Uterus (tissue), 2 donors: ENCODE measurements at regions not wholly inside any gene's neighbourhood (a gene's known extent, or its start where the extent isn't known, plus 50 kb on each side); places are given as distances from the start of the nearest gene placed in this dataset.

ENCODE experiments used
- POLR2A ChIP-seq, 2 donors: fragments of 450-650 bp; IDR thresholded peaks; one replicate each; pipeline ENCODE4 v1.6.1; 2016; ENCODE audit warnings: antibody characterized with exemption in 2 of 2, mild to moderate bottlenecking in 1 of 2, moderate library complexity in 1 of 2
- TF ChIP-seq, protein P1 (sequence below), 4 experiments: fragments of 200-600 bp in 2 of 4; fragments of 450-650 bp in 2 of 4; sonication (generic) in 2 of 4; IDR thresholded peaks; one replicate each; pipeline ENCODE4 v1.5.1; 2016 to 2019; ENCODE audit warnings: antibody characterized with exemption in 4 of 4, mild to moderate bottlenecking in 2 of 4, moderate library complexity in 1 of 4

DNA sequence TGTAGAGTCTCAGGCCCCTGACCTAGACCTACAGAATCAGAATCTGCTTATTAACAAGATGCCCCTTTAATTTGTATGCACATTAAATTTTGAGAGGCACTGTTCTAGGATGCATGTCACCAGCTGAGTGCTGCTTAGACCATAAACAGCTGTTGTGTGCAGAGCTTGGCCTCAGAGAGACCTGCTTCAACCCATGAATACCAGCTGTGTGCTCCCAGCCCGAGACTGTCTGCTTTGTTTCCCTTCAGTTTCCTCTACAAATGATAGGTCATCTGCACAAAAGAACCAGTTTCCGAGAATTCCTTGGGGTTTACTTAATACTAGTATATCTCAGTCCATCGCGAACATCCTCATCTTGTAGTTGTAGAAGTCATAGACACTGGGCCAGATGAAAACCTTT, 158.5 kb upstream of the PFN2 start:
- TF ChIP-seq, protein P1, sequence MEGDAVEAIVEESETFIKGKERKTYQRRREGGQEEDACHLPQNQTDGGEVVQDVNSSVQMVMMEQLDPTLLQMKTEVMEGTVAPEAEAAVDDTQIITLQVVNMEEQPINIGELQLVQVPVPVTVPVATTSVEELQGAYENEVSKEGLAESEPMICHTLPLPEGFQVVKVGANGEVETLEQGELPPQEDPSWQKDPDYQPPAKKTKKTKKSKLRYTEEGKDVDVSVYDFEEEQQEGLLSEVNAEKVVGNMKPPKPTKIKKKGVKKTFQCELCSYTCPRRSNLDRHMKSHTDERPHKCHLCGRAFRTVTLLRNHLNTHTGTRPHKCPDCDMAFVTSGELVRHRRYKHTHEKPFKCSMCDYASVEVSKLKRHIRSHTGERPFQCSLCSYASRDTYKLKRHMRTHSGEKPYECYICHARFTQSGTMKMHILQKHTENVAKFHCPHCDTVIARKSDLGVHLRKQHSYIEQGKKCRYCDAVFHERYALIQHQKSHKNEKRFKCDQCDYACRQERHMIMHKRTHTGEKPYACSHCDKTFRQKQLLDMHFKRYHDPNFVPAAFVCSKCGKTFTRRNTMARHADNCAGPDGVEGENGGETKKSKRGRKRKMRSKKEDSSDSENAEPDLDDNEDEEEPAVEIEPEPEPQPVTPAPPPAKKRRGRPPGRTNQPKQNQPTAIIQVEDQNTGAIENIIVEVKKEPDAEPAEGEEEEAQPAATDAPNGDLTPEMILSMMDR (IDR thresholded peaks at IDR 0.05): no peak
- no peak for TF ChIP-seq POLR2A (IDR thresholded peaks at IDR 0.05)
